ENCODE measurements at regions not wholly inside any gene's neighbourhood (a gene's known extent, or its start where the extent isn't known, plus 50 kb on each side); places are given as distances from the start of the nearest gene placed in this dataset.
"Not testable (repeated sequence)": the region's sequence is repeated elsewhere in the genome, so short reads cannot be mapped to it uniquely, and the experiment has no call there.

- Histone ChIP-seq H3K27me3 (replicated peaks; ENCODE audit: insufficient read depth) (no peaks in the 10 kb centered on the region), H3K9me3 (no peaks in the 10 kb centered on the region), H3K27ac (no peak overlapping the region), H3K4me1 (replicated peaks) (no peaks in the 10 kb centered on the region), H3K36me3 (no peaks in the 10 kb centered on the region), H3K4me3 (no peak overlapping the region)
- TF ChIP-seq POLR2AphosphoS5 (IDR thresholded peaks at IDR 0.05) (no peak), POLR2A (IDR thresholded peaks at IDR 0.05) (no peak), CTCF (IDR thresholded peaks at IDR 0.05) (no peak)
- 86% methylated on average over 4 of the region's 5 CpGs for WGBS
- no peak for DNase-seq (ENCODE audit: low spot score)
- intact Hi-C loops (cut with DNase I) = no loop called here
Measured at GRCh38 chr3:150130404-150131100, 159.9 kb upstream of the PFN2 start.

DNA sequence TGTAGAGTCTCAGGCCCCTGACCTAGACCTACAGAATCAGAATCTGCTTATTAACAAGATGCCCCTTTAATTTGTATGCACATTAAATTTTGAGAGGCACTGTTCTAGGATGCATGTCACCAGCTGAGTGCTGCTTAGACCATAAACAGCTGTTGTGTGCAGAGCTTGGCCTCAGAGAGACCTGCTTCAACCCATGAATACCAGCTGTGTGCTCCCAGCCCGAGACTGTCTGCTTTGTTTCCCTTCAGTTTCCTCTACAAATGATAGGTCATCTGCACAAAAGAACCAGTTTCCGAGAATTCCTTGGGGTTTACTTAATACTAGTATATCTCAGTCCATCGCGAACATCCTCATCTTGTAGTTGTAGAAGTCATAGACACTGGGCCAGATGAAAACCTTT, 158.5 kb upstream of the PFN2 start:
- Histone ChIP-seq H3K4me1 (replicated peaks) (no peaks in the 10 kb centered on the region), H3K36me3 (no peaks in the 10 kb centered on the region), H3K9me3 (no peaks in the 10 kb centered on the region), H3K4me3 (no peak overlapping the region), H3K27me3 (replicated peaks; ENCODE audit: insufficient read depth) (no peaks in the 10 kb centered on the region), H3K27ac (no peak overlapping the region)
- intact Hi-C loops (cut with DNase I) = no loop called here
- 69% methylated on average over 4 of the region's 4 CpGs for WGBS
- DNase-seq (ENCODE audit: low spot score) = no peak
- TF ChIP-seq POLR2A (IDR thresholded peaks at IDR 0.05) (no peak), CTCF (IDR thresholded peaks at IDR 0.05) (no peak), POLR2AphosphoS5 (IDR thresholded peaks at IDR 0.05) (no peak)

DNA sequence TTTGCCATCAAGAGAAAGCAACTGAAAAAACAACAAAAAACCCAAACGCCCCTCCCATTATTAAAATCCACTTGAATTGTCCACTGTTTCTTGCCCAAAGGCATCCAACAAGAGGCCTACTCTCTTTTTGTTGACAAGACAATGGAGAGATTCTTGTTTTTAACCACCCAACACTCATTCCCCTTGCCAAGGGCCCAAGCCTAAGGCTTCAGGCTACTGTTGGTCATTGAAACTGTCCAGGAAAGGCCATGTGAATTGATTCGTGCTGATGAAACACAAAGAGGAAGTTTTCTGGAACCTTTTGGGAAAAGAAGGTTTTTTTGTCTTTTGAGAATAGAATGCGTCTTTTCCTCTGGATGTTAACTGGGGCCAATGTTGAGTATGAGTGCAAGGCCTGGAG, 157.4 kb upstream of the PFN2 start:
- TF ChIP-seq POLR2AphosphoS5 (IDR thresholded peaks at IDR 0.05) (no peak), CTCF (IDR thresholded peaks at IDR 0.05) (no peak), POLR2A (IDR thresholded peaks at IDR 0.05) (no peak)
- WGBS = 61% methylated on average over 3 of the region's 3 CpGs
- intact Hi-C loops (cut with DNase I) = no loop called here

GRCh38 chr3:150127011-150127490, 156.4 kb upstream of the PFN2 start:
- H3K9me3 ChIP-seq = no peaks in the 10 kb centered on the region
- no peak for DNase-seq (ENCODE audit: low spot score)
- intact Hi-C loops (cut with DNase I) = no loop called here
- H3K36me3 ChIP-seq = no peaks in the 10 kb centered on the region
- no peak overlapping the region for H3K4me3 ChIP-seq
- H3K4me1 ChIP-seq (replicated peaks) = no peaks in the 10 kb centered on the region
- WGBS = 58% methylated on average over 7 of the region's 7 CpGs
- H3K27me3 ChIP-seq (replicated peaks; ENCODE audit: insufficient read depth) = no peaks in the 10 kb centered on the region
- TF ChIP-seq POLR2AphosphoS5 (IDR thresholded peaks at IDR 0.05) = no peak
- no peak for TF ChIP-seq POLR2A (IDR thresholded peaks at IDR 0.05)
- no peak for TF ChIP-seq CTCF (IDR thresholded peaks at IDR 0.05)
- H3K27ac ChIP-seq = no peak overlapping the region

More for the DNA sequence above, 157.4 kb upstream of the PFN2 start:
- no peak overlapping the region for H3K27ac ChIP-seq
- no peaks in the 10 kb centered on the region for H3K9me3 ChIP-seq
- no peaks in the 10 kb centered on the region for H3K36me3 ChIP-seq
- H3K4me1 ChIP-seq (replicated peaks) = no peaks in the 10 kb centered on the region
- H3K27me3 ChIP-seq (replicated peaks; ENCODE audit: insufficient read depth) = no peaks in the 10 kb centered on the region
- H3K4me3 ChIP-seq = no peak overlapping the region
- DNase-seq (ENCODE audit: low spot score) = no peak

- H3K27ac ChIP-seq = no peak overlapping the region
- H3K4me3 ChIP-seq = no peak overlapping the region
- no peaks in the 10 kb centered on the region for H3K27me3 ChIP-seq (replicated peaks; ENCODE audit: insufficient read depth)
- TF ChIP-seq POLR2AphosphoS5 (IDR thresholded peaks at IDR 0.05) (no peak), CTCF (IDR thresholded peaks at IDR 0.05) (no peak), POLR2A (IDR thresholded peaks at IDR 0.05) (no peak)
- intact Hi-C loops (cut with DNase I) = no loop called here
- no peak for DNase-seq (ENCODE audit: low spot score)
- no peaks in the 10 kb centered on the region for H3K4me1 ChIP-seq (replicated peaks)
- WGBS = 59% methylated on average over 2 of the region's 2 CpGs
- H3K36me3 ChIP-seq = no peaks in the 10 kb centered on the region
- no peaks in the 10 kb centered on the region for H3K9me3 ChIP-seq
Measured at GRCh38 chr3:150124142-150124541, 153.4 kb upstream of the PFN2 start.

DNA sequence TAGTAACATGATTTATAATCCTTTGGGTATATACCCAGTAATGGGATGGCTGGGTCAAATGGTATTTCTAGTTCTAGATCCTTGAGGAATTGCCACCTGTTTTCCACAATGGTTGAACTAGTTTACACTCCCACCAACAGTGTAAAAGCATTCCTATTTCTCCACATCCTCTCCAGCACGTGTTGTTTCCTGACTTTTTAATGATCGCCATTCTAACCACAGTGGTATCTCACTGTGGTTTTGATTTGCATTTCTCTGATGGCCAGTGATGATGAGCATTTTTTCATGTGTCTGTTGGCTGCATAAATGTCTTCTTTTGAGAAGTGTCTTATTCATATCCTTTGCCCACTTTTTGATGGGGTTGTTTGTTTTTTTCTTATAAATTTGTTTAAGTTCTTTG, 152.6 kb upstream of the PFN2 start:
- H3K36me3 ChIP-seq; H3K27me3 ChIP-seq (replicated peaks; ENCODE audit: insufficient read depth); H3K4me1 ChIP-seq (replicated peaks); H3K27ac ChIP-seq; intact Hi-C loops (cut with DNase I); H3K4me3 ChIP-seq; DNase-seq (ENCODE audit: low spot score); H3K9me3 ChIP-seq: not testable (repeated sequence)
- WGBS = 54% methylated on average over 2 of the region's 2 CpGs
